ENCODE measurements at regions not wholly inside any gene's neighbourhood (a gene's known extent, or its start where the extent isn't known, plus 50 kb on each side); places are given as distances from the start of the nearest gene placed in this dataset.

GRCh38 chr4:128347930-128348660, 60.5 kb upstream of the PGRMC2 start:
- DNase-seq: no peak

- no peak for DNase-seq
Observed at GRCh38 chr4:128347175-128347868, 59.7 kb upstream of the PGRMC2 start.

GRCh38 chr4:128346054-128346716, 58.6 kb upstream of the PGRMC2 start:
- DNase-seq: no peak

GRCh38 chr4:128345650-128346049, 58.0 kb upstream of the PGRMC2 start:
- no peak for DNase-seq

- DNase-seq: no peak
Observed at GRCh38 chr4:128342762-128343161, 55.1 kb upstream of the PGRMC2 start.

GRCh38 chr4:128341634-128342033, 54.0 kb upstream of the PGRMC2 start:
- DNase-seq: no peak

GRCh38 chr4:128338634-128339355, 51.2 kb upstream of the PGRMC2 start:
- DNase-seq: no peak

GRCh38 chr4:128337863-128338262, 50.2 kb upstream of the PGRMC2 start:
- DNase-seq: no peak
